Stimulated activated CD4-positive, alpha-beta T cell treated with anti-CD3 and anti-CD28 coated beads, Interleukin-15, amount 100 ng/mL, for 24 hours (primary cell): ENCODE measurements at regions not wholly inside any gene's neighbourhood (a gene's known extent, or its start where the extent isn't known, plus 50 kb on each side); places are given as distances from the start of the nearest gene placed in this dataset.

Experiments used
- DNase-seq: peaks from one replicate; pipeline ENCODE4 v3.0.0-alpha.2; 2020

DNA sequence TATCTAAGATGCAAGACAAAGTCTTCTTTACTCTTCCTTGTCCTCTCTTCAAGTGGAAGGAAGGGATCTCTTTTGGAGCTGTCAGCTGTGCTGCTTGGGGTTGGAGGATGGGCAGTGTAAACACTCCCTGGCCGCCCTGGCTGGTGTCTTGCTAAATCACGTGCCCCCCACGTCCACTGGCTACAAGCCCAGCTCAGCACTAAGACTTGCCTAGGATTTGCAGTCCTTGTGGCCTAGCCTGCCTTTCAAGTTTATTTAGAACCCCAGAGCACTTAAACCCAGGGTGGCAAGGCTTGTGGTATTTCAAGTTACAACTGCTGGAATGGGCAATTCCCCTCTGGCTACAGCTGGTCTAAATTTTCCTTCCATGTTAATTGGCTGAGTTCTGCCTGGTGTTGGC lies 272.4 kb upstream of the MYO3A start:
- no peak for DNase-seq

DNA sequence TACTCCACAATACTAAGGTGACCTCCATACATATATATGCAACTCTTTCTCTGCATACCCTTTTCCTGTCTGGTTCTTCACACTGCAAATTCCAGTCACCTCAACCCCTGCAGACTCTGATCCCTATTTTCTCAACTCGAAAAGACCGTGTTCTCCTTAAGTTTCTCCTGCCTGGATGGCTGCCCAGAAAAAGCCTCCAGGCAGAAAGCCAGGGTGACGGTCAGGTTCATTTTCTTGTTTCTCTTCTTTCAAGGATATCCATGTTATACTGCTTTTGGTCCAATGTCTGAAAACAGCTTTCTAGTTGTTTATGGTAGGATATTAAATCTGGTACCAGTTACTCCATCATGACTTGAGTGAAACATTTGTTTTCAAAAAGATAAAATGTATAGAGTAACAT lies 267.8 kb upstream of the MYO3A start:
- no peak for DNase-seq

DNA sequence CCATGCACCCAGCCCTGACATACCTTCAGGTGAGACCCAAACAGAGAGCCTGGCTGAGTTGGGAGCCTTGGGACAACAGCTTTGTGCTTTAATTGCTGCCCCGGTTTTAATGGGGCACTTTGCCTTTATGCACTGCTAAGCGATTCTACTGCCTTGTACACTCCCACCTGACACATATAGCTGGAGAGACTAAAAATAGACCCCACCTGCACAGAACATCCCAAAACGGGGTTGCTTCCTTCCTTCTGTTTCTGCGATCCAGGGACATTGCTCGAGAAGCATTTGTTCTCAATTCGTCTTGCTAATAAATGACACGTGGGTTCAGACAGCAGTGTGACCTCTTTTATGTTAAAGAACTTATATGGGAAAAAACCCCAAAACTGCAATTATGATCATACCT lies 258.8 kb upstream of the MYO3A start:
- no peak for DNase-seq

DNA sequence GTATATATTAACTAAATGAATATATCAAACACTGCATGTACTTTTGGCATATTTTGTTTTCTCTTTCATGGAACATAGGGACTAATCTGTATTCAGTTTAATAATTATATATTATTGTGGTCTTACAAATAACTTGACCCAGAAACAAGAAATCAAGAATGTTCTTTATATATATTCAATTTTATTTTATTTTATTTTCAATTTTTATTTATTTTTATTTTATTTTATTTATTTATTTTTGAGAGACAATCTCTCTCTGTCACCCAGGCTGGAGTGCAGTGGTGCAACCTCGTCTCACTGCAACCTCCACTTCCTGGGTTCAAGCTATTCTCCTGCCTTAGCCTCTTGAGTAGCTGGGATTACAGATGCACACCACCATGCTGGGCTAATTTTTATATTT lies 258.4 kb upstream of the MYO3A start:
- no peak for DNase-seq

DNA sequence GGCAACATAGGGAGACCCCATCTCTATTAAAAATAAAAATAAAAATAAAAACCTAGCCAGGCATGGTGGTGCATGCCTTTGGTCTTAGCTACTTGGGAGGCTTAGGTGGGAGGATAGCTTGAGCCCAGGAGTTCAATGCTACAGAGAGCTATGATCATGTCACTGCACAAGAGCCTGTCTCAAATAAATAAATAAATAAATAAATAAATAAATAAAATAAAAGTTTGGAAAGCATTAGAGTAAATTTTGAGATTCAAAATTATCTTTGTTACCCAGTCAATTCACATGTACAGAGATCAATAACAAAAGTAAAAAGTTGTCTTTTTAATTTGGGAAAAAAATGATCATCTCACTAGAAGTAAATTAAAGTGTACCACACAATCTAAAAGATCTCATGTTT lies 255.8 kb upstream of the MYO3A start:
- DNase-seq, result no peak

DNA sequence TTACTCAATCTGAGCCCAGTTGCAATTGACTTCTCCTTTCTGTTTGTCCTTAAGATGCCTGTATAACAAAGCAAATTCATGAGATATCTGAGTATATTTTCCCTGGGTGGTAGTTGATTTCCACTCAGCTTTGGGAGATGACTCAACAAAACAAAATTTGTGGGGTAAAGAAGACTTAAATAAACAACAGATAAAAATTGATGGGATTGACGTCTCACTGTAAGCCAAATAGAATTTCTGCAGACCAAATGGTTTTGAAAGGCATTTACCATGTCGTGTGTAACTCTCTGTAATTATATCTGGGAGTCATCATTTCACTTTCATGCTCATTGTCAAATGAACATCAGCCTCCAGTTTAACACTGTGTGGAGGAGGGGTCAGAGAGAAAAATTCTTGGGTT lies 255.4 kb upstream of the MYO3A start:
- no peak for DNase-seq

DNA sequence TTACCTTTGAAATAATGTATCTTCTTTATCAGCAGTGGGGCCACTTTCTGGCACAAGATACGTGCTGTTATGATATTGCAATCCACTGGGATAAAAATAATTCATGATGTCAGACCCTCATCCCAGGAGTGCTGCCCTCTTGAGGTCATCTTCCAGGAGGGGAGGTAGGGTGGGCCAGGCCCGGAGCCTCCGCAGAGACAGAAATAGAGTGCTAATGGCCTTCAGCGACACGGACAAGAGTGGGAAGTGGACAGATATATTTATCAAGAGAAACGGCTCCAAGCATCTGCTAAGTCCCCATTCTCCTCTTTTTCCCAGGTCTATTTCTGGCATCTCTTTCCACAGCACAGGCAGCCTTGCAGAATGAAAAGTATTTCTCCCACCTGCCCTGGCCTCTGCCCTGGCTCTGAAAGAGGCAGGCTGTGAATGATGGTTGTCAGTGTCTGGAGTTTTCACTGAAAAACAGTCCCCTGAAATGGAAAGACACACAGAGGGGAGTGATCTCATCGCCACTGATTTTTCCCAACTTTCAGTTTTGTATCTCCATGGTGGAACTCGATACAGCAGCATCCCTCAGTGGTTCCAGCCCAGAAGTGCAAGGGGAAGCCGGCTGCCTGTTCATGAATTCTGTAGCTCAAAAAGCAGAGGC lies 251.7 kb upstream of the MYO3A start:
- no peak for DNase-seq

DNA sequence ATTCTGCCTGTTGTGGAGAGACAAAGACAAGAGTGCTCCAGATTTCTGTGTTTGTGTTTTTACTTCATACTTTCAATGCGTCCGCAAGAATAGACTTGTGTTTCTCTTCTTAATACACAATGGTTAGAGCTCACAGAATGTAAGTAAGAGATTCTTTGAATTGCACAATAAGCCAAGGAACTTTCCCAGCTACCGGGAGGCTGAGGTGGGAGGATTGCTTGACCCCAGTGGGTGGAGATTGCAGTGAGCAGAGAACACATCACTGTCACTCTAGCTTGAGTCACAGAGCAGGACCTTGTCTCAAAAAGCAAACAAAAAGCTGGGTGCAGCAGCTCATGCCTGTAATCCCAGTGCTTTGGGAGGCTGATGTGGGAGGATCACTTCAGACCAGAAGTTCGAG lies 250.7 kb upstream of the MYO3A start:
- no peak for DNase-seq

DNA sequence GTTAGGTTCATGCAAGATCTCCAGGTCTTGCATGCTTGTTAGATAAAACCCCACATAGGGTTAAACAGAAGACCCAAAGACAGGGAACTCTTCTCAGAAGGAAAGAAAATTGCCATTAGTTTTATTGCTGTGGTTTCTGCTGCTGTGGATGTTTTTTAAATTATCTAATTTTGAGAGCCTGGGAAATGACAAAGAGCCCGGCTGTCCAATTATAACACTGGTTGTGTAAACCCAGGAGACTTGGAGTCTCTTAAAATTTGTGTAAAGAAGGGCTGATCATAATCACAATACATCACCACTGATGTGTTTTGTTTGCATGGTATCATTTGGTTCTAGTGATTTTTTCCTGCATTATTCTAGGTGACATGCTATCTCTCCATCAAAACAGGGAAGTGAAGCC lies 246.5 kb upstream of the MYO3A start:
- DNase-seq, result no peak

DNA sequence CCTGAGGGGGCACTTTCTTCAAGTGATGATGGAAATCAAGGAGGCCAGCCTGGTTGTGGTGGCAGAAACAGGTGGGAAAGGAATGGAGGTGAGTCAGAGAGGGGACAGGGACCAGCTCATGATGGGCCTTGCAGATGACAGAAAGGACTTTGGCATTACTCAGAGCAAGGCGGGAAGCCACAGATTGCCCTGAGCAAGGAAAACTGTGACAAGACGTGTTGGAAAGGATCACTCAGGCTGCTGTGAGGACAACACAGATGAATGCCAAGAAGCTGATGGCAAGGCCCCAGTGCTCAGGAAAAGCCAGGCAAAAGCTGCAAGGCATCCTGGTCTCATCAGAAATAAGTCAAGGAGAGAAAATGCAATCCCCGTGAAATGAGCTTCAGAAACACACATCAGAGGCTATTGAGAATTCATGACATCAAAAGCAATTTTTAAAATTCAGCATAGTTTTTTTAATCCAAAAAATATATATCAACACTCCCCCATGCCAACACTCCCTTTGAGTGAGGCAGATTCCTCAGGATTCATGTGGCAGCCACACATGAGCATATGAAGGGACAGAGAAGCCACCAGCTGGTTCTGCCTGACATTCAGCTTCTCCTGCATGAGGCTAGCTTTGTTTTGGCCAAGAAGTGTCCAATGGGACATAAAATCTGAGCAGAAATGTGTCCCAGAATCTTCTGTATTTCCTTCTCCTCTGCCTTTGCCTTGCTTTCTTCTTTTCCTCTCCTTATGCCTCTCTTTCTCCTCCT lies 244.5 kb upstream of the MYO3A start:
- DNase-seq, result no peak

DNA sequence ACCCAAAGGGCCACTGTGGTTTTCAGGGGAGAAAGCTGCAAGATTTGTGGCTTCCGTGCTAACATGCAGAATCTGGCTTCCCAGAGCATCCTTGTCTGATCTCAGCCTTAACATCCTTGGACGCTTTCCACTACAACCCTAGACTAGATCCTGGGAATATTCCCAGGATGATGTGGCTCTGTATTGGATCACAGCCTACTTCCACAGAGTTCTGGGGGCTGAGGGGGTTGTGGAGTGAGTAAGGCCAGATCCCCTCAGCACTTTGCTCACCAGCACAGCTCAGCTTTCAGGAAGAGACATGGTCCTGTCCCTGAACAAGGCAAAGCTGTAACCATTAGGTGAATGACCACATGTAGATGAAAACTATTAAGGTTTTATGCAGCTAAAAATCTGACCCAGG lies 241.3 kb upstream of the MYO3A start:
- DNase-seq, result no peak

DNA sequence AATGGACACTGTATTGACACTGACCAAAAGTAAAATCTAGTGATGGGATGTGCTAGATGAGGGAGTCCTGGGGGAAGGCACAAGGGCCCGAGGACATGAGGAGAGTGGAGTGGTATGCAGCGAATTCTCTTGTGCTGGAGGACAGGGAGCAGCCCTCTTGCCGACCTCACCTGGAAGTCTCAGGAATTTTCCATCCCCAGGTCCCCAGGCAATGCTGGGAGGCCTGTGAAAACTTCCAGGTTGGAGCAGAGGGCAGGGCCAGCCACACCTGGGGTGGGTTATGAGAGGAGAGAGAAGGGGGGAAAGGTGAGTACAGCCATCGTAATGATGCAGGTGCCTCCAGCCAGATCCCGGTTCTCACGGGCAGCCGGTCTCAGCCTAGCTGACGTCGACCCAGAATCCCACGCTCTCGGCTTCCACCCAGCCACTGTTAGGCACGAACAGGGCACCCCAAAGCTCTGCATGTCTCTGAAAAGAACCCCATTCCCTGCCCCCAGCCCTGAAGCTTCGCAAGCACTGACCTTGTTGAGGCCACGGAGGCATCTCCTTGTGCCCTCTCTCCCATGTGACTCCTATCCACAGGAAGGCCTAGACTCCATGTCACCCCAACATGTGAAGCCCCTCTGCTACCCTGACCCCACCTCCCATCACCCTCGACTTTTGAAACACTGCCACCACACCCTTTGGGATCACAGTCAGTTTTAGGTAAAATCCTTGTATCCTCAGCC lies 239.7 kb upstream of the MYO3A start:
- DNase-seq, result no peak

DNA sequence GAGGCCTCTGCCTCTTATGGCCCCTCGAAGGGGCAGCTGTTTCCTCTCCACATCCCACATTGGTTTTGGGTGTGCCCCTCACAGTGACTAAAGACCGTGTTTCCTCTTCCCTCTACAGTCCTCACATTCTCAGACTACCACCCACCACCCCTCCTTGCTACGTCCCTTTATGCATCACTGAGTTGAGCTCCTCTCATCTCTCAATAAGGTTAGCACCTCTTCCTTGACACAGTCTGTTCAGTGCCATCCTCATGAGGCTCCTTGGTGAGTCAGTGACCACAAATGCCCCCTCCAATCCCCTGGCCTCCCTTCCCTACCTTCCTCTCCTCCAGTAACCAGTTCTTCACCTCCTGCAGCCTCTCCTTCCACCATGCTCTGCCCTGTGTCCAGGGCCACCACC lies 239.1 kb upstream of the MYO3A start:
- DNase-seq, result no peak

DNA sequence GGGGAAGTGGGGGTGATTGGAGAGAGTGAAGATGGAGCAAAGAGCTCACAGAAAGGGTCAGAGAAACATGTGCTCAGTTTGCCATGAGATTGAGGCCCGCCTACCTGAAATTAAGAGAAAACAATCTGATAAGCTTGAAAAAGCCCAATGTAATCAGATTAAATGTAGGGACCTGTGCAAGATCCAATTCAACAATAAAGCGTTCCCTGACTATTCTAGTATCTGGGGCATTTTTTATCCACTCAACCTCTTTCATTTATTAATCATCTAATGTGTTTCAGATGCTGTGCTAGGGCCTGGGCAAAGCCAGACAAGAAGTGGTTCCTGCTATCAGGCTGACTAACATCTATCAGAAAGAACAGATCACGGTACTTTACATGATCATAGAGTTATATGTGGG lies 238.4 kb upstream of the MYO3A start:
- no peak for DNase-seq

DNA sequence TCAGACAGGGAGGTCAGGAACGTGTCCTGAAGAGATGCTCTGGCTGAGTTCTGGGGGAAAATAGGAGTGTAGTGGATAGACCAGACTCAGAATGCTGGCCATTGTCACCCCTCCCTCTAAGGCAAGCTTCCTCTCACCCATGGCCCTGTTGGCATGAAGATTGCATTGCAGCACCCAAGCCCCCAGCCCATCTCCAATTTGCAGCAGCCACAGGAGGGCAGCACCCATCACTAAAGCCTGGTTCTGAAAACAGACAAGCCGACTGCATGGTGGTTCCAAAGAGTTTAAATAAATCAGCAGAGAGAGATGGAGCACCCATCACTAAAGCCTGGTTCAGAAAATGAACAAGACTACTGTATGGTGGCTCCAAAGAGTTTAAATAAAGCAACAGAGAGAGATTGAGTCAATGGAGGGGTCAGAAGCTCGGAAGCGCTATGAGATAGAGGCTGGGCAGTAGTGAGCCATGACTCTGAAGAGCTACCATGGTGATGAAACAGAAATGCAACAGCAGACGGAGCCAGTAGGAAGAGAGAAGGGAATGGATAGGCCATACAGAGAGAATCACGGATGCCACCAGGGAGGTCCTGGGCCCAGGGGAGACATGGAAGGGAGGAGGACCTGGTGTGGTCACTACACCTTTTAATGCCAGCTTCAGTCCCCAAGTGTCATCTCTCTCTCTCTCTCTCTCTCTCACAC lies 237.9 kb upstream of the MYO3A start:
- DNase-seq, result no peak

DNA sequence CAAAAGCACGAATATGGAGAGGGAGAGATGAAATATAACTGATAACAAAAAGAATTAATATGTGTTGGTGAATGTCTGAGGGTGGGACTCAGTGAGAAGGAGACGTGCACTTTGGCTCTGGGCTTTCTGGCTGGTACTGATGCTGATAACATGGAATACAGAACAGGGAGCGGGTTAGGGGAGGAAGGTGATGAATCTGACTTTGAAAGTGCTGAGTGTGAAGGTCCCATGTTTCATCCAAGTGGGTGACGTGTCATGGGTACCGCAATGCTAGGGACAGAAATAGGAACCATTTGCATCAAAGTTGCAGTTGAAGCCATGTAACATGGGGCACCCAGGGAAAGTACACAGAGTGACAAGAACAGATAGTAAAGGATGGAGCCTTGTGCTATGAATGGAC lies 236.6 kb upstream of the MYO3A start:
- DNase-seq, result no peak

DNA sequence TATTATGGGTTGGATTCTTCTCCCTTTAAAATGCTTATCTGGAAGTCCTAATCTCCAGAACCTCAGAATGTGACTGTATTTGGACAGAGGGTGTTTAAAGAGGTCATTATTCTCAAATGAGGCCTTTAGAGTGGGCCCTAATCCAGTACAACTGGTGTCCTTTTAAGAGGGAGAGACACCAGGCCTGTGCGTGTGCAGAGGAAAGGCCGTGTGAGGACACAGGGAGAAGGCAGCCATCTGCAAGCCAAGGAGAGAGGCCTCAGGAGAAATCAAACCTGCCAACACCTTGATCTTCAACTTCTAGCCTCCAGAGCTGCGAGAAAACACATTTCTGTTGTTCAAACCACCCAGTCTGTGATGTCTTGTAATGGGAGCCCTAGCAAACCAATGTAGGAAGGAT lies 235.4 kb upstream of the MYO3A start:
- DNase-seq, result no peak

DNA sequence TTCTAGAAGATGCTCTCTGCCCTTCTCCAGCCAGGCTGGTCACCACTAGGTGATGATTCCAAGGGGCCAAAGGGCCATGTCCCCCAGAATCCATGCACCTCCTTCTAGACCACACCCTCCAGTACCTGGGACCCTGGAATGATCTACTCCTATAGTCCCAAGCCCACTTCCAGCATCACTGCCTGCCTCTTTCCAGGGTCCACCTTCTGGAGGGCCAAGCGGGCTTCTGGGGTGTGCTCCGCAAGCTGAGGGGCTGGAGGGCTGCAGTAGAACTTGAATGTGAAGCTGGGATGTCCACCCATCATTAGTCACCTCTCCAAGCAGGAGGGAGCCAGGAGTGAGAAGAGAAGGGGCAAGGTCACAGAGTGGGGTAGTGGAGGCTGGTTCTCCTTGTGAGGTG lies 234.4 kb upstream of the MYO3A start:
- DNase-seq, result no peak

DNA sequence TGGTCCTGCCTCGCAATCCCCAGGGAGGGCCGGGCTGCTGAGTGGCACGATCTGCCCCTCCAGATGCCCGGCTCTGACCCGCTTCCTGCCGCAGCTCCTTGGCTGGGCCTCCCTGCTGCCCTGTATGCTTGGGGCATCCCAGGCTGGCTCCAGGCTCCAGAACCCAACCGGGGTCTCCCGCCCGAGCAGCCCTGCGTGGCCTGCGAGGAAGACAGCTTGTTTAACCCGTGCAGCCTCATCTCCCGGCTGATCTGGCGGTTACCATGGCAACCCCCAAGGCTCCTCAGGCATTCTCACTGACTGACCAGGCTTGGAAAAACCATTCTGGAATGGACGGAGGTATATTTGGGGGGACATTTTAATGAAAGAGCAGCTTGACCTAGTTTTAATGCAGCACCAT lies 232.4 kb upstream of the MYO3A start:
- DNase-seq, result no peak

DNA sequence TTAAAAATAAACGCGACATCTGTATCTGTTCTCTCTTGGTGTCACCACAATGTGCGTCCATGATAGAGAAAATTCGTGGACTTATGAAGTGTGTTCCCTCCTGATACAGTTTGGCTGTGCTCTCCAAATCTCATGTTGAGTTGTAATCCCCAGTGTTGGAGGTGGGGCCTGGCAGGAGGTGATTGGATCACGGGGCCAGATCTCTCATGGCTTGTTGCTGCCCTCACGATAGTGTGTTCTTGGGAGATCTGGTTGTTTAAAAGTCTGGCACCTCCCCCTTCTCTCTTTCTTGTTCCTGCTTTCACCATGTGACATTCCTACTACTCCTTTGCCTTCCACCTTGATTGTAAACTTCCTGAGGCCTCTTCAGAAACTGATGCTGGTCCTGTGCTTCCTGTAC lies 229.4 kb upstream of the MYO3A start:
- DNase-seq, result no peak

DNA sequence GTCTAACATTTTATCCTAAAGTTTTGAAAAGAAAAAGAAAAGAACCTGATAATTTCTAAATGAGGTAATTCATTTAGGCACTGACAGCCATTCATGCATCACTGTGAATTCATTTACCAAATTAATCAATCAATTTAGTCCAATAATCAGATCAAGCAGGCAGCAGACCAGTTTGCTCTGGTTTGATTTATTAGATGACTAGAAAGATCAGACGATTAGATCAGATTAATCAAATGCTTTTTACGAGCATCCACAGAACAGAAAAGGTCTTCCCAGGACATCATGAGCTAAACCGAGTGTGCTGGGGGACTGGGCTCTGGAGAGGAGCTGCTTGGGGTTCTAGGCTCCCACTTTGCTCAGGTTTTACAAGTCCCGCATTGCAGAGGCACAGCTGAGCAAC lies 226.5 kb upstream of the MYO3A start:
- no peak for DNase-seq

DNA sequence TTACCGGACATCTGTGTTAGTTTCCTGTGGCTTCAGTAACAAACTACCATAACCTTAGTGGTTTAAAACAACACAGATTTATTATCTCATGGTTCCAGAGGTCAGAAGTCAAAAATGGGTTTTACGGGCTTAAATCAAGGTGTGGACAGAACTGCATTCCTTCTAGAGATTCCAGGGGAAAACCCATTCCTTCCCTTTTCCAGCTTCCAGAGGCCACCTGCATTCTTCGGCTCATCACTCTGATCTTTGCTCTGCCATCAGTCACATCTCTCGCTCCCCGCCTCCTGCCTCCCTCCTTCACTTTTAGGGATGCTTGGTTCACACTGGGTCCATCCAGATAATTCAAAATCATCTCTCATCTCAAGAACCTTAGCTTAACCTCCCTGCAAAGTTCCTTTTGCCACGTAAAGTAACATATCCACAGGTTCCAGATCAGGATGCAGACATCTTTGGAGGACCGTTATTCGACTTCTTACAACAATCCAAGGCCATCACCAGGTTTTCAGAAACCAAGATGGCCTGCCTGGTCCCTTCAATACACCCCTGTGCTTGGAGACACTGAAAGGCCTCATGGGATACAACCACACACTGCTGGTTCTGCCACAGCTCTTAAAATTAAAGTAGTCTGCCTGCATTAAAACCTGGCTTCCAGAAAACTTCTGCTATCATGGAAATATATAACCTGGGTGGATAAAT lies 225.9 kb upstream of the MYO3A start:
- no peak for DNase-seq

DNA sequence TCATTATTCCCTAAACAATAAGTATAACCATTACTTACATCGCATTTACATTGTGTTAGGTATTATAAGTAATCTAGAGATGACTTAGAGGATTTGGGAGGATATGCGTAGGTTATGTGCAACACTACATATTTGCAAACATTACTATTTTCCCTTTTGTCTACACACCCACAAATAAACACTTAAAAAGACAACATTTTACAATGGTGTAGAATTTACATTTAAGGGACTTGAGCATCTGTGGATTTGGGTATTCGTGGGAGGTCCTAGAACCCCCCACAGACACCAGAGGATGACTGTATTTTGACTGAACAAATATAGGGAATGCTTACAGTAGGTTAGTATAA lies 220.2 kb upstream of the MYO3A start:
- DNase-seq, result no peak
